Thyroid gland (tissue), 4 donors: ENCODE measurements at regions not wholly inside any gene's neighbourhood (a gene's known extent, or its start where the extent isn't known, plus 50 kb on each side); places are given as distances from the start of the nearest gene placed in this dataset.

ENCODE experiments used
- POLR2A ChIP-seq, 2 donors: fragments of 450-650 bp; IDR thresholded peaks; one replicate each; pipeline ENCODE4 v1.6.1; 2017; ENCODE audit warnings: antibody characterized with exemption in 2 of 2, mild to moderate bottlenecking in 2 of 2, moderate library complexity in 1 of 2
- TF ChIP-seq, protein P1 (sequence below), 6 experiments: fragments of 200-600 bp in 3 of 6; fragments of 450-650 bp in 3 of 6; sonication (generic) in 3 of 6; IDR thresholded peaks; one replicate each; pipeline ENCODE4 v1.5.1; 2016 to 2019; ENCODE audit warnings: antibody characterized with exemption in 6 of 6, mild to moderate bottlenecking in 2 of 6, inconsistent platforms in 1 of 6, moderate library complexity in 1 of 6

DNA sequence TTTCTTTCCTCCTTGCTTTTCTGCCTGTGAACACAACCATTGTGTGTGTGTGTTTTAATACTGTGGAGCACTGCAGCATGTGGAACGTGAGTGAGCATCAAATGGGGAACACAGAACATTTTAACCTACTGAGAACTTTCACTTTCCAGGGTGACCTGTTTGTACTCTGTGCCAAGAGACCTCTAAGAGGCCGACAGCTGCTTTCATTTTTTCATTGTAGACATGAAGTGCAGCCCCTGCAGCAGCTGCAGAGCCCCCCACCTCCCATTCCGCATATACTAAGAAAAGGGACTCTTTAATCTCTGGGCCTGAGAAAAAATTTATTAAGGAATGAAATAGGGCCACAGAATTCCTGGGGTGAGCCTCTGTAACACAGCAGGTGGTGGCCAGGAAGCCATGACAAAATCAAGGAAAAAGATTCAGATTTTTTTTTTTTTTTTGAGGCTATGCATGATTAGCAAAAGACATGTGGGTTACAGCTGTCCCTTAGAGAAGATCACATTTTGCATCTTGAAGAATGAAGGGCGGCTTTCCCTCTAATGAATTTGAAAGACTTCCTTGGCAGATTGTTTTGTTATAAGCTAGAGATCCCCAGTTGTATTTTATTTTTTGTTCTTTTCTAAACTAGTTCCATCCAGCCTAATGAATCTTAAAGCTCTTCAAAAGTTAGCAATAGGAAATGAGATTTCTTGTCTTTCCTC lies 503.4 kb downstream of the CD109 start:
- TF ChIP-seq, protein P1, sequence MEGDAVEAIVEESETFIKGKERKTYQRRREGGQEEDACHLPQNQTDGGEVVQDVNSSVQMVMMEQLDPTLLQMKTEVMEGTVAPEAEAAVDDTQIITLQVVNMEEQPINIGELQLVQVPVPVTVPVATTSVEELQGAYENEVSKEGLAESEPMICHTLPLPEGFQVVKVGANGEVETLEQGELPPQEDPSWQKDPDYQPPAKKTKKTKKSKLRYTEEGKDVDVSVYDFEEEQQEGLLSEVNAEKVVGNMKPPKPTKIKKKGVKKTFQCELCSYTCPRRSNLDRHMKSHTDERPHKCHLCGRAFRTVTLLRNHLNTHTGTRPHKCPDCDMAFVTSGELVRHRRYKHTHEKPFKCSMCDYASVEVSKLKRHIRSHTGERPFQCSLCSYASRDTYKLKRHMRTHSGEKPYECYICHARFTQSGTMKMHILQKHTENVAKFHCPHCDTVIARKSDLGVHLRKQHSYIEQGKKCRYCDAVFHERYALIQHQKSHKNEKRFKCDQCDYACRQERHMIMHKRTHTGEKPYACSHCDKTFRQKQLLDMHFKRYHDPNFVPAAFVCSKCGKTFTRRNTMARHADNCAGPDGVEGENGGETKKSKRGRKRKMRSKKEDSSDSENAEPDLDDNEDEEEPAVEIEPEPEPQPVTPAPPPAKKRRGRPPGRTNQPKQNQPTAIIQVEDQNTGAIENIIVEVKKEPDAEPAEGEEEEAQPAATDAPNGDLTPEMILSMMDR (IDR thresholded peaks at IDR 0.05): no peak
- no peak for TF ChIP-seq POLR2A (IDR thresholded peaks at IDR 0.05)
